NCI-H524 (cell line): ENCODE measurements at regions not wholly inside any gene's neighbourhood (a gene's known extent, or its start where the extent isn't known, plus 50 kb on each side); places are given as distances from the start of the nearest gene placed in this dataset.

Experiments used
- DNase-seq, 2 experiments: peaks; one replicate each; lab custom pipeline; 2025; lab: John Stamatoyannopoulos, UW

- DNase-seq: no peak
Observed at GRCh38 chr5:89988998-89989655, 420.4 kb downstream of the CETN3 start.

DNA sequence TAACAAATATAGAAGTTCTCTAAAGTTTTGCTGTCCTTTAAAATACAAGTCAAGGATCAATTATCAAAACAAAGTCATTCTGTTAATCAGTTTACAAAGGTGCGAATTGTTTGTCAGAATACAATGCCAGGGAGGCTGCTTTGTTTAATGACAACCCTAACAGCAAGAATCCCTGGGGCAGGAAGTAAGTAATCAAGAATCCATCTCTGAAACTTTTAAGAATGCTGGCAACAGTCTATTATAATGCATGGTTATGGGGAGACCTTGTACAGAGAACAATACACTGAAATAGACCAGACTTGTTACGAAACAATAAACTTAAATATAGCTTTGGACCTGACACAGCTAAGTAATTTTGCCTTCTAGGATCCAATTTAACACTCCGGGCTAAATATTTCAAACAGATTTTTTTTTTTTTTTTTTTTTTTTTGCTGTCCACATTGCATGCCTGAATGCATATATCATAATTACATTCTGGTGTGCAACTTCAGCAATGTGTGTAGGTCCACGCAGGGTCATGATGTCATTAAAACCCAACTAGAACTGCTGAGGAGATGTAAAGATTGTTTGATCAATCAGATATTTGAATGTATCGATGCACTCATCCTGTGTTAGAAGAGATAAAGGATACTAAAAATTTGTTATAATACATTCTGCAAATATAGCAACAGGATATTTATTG lies 421.3 kb downstream of the CETN3 start:
- DNase-seq: no peak

DNA sequence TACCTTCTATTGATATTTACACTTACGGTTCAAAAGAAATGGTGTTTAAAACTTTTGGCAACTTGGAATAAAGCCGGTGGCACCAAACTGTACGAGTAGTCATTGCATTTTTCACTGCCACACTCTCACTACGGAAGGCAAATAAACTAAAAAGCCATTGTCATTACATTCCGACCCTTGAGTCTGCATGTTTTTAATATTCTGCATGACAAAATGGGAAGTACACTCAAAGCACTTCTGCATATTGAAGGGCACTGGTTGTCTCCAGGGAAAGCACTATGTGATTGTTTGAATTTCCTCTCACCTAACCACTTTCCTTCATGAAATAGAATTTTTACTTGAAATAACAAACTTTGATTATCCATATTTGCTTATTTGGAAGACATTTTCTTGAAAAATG lies 426.3 kb downstream of the CETN3 start:
- DNase-seq: no peak

DNA sequence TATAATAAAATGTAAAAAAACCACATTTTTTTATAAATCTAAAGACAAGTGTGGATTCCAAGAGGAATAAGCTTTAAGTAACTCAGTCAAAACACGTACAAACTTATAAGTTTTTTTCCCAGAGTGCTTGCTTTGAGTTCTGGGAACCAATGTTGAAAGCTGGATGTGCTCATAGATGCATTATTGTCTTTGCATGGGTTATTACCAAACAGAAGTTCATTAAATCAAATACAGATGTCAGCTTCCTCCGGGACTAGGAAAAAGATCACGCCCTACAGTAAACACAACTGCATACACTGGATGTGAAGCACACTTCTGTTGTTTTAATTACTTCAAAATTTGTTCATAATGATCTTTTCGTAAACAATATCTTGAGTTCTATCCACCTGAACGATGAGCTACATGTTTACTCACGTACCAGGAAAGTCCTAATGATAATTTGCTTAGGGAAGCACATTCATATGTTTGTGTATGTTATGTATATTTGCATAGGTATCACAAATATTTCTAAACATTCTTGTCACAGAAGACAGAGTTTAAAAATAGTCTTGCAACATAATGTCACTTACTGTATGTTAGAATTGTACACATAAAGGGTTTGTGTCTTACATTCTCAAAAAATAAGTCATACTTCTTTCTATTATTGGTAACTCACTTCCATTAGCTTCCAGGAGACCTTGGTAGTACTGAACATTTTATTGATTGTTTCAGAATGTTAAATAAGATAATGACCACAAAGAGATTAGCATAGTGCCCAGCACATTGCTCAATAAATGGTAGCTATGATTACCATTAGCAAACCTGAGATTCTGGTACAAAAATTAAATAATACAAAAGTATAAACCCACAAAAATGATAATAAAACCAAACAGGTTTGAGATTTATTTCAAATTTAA lies 427.4 kb downstream of the CETN3 start:
- DNase-seq: no peak

DNA sequence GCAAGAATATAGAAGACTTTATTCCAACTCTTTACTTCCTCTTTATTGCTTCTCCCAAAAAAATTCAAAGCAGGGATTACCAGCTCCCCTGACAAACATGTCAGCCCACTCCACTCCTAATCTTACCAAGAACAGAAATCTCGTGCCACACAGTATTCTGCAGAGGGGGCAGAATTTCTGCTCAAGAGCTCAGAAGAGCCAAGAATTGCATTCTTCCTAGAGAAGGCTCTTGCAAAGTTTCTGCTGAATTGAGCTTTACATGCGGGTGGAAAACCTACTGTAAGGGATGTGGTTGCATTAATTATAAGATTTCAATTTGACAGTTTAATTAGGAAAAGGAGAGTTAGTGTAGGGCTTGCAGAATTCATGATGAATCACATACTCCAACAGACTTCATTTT lies 428.5 kb downstream of the CETN3 start:
- no peak for DNase-seq

DNA sequence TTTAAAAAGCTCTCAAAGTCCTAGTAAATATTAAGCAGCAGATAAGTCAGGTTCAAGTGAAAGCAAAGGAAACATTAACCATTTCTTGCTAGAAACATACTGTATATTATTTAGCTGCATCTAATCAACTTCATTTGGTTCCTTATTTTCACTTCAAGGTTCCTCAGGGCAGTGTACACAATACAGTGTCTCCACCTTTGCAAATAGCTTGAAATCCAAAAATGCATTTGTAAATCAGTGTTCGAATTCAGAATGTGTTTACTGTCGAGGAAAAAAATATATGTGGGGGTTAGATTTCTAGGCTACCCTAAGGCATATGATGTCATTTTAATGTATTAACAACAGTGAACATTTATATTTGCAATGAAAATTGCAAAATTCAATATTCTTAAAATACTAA lies 436.0 kb downstream of the CETN3 start:
- no peak for DNase-seq

GRCh38 chr5:89972901-89973300 lies 436.7 kb downstream of the CETN3 start:
- no peak for DNase-seq

GRCh38 chr5:89968958-89969381 lies 440.6 kb downstream of the CETN3 start:
- DNase-seq: no peak

GRCh38 chr5:89967771-89968444 lies 441.6 kb downstream of the CETN3 start:
- no peak for DNase-seq

DNA sequence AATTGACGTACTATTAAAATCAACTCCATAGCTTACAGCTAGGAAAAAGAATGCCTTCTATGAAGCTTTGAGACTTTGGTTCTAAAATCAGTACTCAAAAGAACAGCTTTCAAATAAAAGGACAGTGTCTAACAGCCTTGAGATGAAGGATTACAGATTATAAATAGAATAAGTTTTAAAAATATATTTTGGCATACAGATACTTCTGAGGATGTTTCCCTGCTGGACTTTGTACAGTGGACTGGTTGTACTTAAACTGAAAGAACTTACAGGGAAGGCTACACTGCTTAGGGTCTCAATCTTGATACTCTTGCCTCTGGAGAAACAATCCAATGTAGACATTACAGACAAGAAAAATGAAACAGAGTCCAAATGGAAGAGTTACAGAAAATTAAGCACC lies 452.7 kb downstream of the CETN3 start:
- no peak for DNase-seq

- no peak for DNase-seq
Observed at GRCh38 chr5:89954916-89955315, 454.6 kb downstream of the CETN3 start.

GRCh38 chr5:89951876-89952275 lies 457.7 kb downstream of the CETN3 start:
- no peak for DNase-seq

- no peak for DNase-seq
Observed at GRCh38 chr5:89950234-89950633, 459.3 kb downstream of the CETN3 start.

DNA sequence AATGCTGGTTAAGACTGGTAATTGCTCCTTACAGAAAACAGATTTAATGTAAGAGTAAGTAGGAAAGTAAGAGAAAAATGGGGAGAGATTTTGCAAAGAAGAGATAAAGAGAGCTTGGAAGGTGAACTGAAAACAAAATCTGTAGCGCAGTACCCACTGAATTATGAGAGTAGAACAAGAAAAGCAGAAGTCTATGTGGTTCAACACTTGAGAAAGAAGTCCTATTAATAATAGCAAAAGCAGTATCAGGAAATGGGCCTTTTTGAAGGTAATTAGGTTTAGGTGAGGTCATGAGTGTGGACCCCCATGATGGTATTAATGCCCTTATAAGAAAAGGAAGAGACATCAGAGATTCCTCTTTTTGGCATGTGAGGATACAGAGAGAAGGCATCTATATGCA lies 460.6 kb downstream of the CETN3 start:
- DNase-seq: no peak

- DNase-seq: no peak
Observed at GRCh38 chr5:89946916-89947315, 462.6 kb downstream of the CETN3 start.

- no peak for DNase-seq
Observed at GRCh38 chr5:89946508-89946907, 463.0 kb downstream of the CETN3 start.

DNA sequence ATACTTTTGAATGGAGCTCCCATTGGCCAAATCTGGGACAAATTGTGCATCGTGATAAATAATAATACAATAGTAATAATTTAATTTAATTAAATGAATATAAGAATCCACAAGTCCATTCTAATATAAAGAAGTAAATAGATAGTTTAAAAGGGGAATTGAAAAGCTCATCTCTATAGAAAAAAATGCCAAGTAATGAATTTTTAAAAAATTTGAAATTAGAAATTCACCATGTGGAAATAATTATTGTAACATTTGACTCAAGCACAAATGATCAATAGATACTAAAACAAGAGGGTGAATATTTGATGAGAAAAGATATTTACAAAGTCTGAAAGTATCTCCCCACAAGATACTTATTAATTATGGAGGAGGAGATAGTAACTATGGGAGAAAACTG lies 467.4 kb downstream of the CETN3 start:
- no peak for DNase-seq

DNA sequence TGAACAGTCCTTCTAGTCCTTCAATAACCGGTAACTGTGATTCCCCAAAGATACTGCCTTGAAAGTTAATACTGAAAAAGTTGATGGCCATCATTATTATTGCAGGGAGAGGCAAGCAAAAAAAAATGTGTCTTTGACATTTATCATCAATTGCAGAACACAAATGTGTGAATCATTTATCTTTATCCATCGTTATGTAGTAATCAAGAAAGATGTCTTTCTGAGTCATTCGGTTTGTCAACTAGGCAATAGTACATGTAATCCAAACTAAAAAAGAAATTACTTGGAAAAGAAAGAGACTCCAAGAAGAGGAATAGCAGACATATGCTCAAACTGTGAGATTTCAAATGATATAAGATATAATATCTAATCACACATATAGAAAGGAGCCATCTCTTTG lies 473.0 kb downstream of the CETN3 start:
- DNase-seq: no peak

DNA sequence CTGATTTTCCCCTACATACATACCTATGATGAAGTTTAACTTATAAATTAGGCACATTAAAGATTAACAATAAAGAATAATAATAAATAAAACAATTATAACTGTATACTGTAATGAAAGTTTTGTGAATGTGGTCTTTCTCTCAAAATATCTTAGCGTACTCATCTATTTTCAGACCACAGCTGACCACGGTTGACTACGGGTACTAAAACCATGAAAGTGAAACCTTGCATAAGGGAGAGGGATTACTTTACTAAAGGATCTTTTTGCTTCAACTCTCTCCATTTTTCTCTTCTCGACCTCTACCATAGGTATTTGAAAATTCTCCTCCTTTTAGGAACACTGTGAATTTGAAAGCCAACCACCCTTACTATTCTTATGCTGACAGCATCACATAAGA lies 475.5 kb downstream of the CETN3 start:
- DNase-seq: no peak

- DNase-seq: no peak
Observed at GRCh38 chr5:89932771-89933181, 476.8 kb downstream of the CETN3 start.

DNA sequence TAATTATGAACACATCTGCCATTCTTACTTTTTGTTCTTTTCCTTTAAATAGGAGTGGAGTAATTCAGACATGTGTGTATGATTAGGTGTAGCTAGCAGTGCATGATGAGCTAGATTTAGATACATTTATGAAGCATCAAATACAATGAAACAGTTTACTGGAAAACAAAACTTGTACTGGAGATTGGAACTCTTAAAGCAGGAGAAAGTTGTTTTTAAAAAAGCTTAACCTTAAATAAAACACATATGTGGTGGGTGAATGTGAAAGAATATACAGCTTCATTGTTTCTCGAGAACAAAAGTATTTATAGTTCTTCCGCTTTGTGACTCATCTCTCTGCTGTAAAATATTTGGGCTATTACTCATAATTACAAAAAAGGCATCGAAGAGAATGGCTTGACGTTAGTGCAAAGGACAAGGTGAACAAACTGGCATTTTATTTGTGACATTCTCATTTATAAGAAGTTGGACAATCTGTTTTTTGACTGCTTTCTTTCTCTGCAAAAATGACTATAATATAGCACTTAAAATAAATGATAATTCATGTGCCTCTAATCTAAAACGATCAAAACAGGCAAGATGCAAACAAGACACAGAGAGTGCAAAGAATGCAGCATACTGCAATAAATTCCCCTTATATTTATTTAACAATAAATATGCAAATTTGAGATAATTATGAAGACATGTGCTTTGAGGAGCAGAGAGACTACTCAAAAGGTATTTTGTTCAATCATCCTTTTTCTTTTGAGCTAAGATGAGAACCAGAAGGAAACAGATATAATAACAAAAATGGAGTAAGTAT lies 478.8 kb downstream of the CETN3 start:
- DNase-seq: no peak

DNA sequence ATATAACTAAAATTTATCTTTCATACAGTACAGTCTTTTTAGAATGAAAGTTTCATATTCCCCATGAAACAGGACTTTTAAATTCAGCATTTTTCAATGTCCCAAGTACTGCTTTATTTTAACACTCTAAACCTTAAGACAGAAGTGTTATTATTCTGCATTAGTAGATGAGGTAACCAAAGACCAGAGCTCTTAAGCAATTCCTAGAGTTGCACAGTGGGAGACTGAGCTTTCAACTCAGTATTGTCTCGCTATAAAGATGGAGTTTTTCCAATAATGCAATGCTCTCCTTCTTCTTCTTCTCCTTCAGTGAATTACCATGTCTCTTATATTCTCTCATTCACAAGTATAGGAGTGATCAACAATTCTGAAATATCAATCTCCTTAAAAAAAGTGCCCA lies 479.7 kb downstream of the CETN3 start:
- no peak for DNase-seq
